Stimulated activated CD4-positive, alpha-beta T cell treated with anti-CD3 and anti-CD28 coated beads, Interleukin-2, amount 100 ng/mL, for 48 hours (primary cell): ENCODE measurements at regions not wholly inside any gene's neighbourhood (a gene's known extent, or its start where the extent isn't known, plus 50 kb on each side); places are given as distances from the start of the nearest gene placed in this dataset.
"Not testable (repeated sequence)": the region's sequence is repeated elsewhere in the genome, so short reads cannot be mapped to it uniquely, and the experiment has no call there.

Experiments used
- DNase-seq, 2 donors: peaks; one replicate each; pipeline ENCODE4 v3.0.0-alpha.2; 2020

- no peak for DNase-seq
Measured at GRCh38 chr13:22866221-22866620, 314.6 kb upstream of the SGCG start.

GRCh38 chr13:22871231-22871630 is 309.5 kb upstream of the SGCG start:
- no peak for DNase-seq

GRCh38 chr13:22874839-22875238 is 305.9 kb upstream of the SGCG start:
- no peak for DNase-seq

GRCh38 chr13:22877421-22877820 is 303.4 kb upstream of the SGCG start:
- DNase-seq: no peak

GRCh38 chr13:22880741-22881720 is 299.7 kb upstream of the SGCG start:
- DNase-seq: no peak

GRCh38 chr13:22881721-22882608 is 298.8 kb upstream of the SGCG start:
- DNase-seq: not testable (repeated sequence)

GRCh38 chr13:22883262-22883840 is 297.4 kb upstream of the SGCG start:
- DNase-seq: no peak

- no peak for DNase-seq
Measured at GRCh38 chr13:22883956-22884355, 296.8 kb upstream of the SGCG start.

GRCh38 chr13:22886061-22886460 is 294.7 kb upstream of the SGCG start:
- DNase-seq: not testable (repeated sequence)

- DNase-seq: not testable (repeated sequence)
Measured at GRCh38 chr13:22889376-22889775, 291.4 kb upstream of the SGCG start.

GRCh38 chr13:22893204-22893603 is 287.6 kb upstream of the SGCG start:
- DNase-seq: no peak

GRCh38 chr13:22893777-22894176 is 287.0 kb upstream of the SGCG start:
- DNase-seq: no peak

GRCh38 chr13:22897571-22898314 is 283.0 kb upstream of the SGCG start:
- DNase-seq: no peak

GRCh38 chr13:22900416-22900951 is 280.3 kb upstream of the SGCG start:
- not testable (repeated sequence) for DNase-seq

- DNase-seq: no peak
Measured at GRCh38 chr13:22903301-22903700, 277.5 kb upstream of the SGCG start.

- no peak for DNase-seq
Measured at GRCh38 chr13:22903925-22904324, 276.9 kb upstream of the SGCG start.

- no peak for DNase-seq
Measured at GRCh38 chr13:22915442-22916082, 265.2 kb upstream of the SGCG start.

- DNase-seq: not testable (repeated sequence)
Measured at GRCh38 chr13:22916276-22916675, 264.5 kb upstream of the SGCG start.

GRCh38 chr13:22925881-22926747 is 254.7 kb upstream of the SGCG start:
- no peak for DNase-seq

- no peak for DNase-seq
Measured at GRCh38 chr13:22926748-22927400, 253.9 kb upstream of the SGCG start.
